K562 (cell line): ENCODE measurements at regions not wholly inside any gene's neighbourhood (a gene's known extent, or its start where the extent isn't known, plus 50 kb on each side); places are given as distances from the start of the nearest gene placed in this dataset.

ENCODE experiments used
- ATAC-seq: fragments of 200-7000 bp; cut with Tn5 transposase; 3 replicates; pipeline ENCODE4 v1.9.1; 2020; ENCODE audit warnings: moderate library complexity
- BruUV-seq: library from RNA; stranded (reverse); fragments of 400-500 nt; replicated peaks from 2 replicates; lab custom pipeline; 2021; lab: Mats Ljungman, UMichigan
- CTCF ChIA-PET: fragments of 300-600 bp; formaldehyde crosslinking; extraction: SDS; loops from one replicate; lab custom pipeline; 2021; ENCODE audit warnings: low intra/inter-chr PET ratio; lab: Yijun Ruan, JAX
- POLR2A ChIA-PET: fragments of 300-600, 350-650 bp; sonication (Branson Sonifier 250); formaldehyde crosslinking; extraction: SDS; loops from one replicate; lab custom pipeline; 2021; ENCODE audit warnings: antibody characterized with exemption, inconsistent platforms; lab: Yijun Ruan, JAX
- DNase-seq, 4 experiments: peaks; one replicate each; pipeline versions ENCODE4 v3.0.0 to v3.0.0-alpha.2; 2011 to 2018; ENCODE audit warnings: low spot score in 3 of 4, mixed read lengths in 3 of 4; ENCODE audit errors: extremely low read depth in 1 of 4
- FAIRE-seq: peaks from 2 replicates; lab custom pipeline; 2011; peaks lifted over from hg19 to GRCh38; lab: Jason Lieb, UNC
- H2AFZ ChIP-seq: 2 replicates; pipeline ENCODE4 v1.6.0; 2011; ENCODE audit warnings: low read depth, low read length, control low read depth, inconsistent platforms
- H3K27ac ChIP-seq: fragments of 200-600 bp; 3 replicates; pipeline ENCODE4 v1.8.0; 2011; ENCODE audit warnings: low read depth, mild to moderate bottlenecking, control low read depth, inconsistent platforms, low read length, moderate library complexity, mixed read lengths; ENCODE audit errors: extremely low read depth
- H3K27me3 ChIP-seq, 2 experiments: fragments of 300-600 bp in 1 of 2; 2 replicates in 1 of 2; 3 replicates in 1 of 2; pipeline versions ENCODE4 v1.6.0 to v1.8.0; 2011; ENCODE audit warnings: inconsistent platforms in 2 of 2, low read length in 2 of 2, mild to moderate bottlenecking in 1 of 2, mixed read lengths in 1 of 2, moderate library complexity in 1 of 2; ENCODE audit not compliant: control insufficient read depth in 2 of 2, insufficient read depth in 2 of 2
- H3K36me3 ChIP-seq: fragments of 300-600 bp; 3 replicates; pipeline ENCODE4 v1.8.0; 2011; ENCODE audit warnings: mild to moderate bottlenecking, low read length, inconsistent platforms; ENCODE audit not compliant: control insufficient read depth, insufficient read depth
- H3K4me1 ChIP-seq, 2 experiments: fragments of 200-600 bp in 1 of 2; replicated peaks in 1 of 2; 2 replicates in 1 of 2; 3 replicates in 1 of 2; pipeline versions ENCODE4 v1.5.1 to v1.8.0; 2011; ENCODE audit warnings: inconsistent platforms in 2 of 2, low read length in 2 of 2, mild to moderate bottlenecking in 1 of 2, mixed read lengths in 1 of 2, moderate library complexity in 1 of 2; ENCODE audit not compliant: control insufficient read depth in 2 of 2, insufficient read depth in 2 of 2
- H3K4me2 ChIP-seq: 2 replicates; pipeline ENCODE4 v1.6.1; 2011; ENCODE audit warnings: low read length, control low read depth, inconsistent platforms, mixed read lengths; ENCODE audit not compliant: insufficient read depth
- H3K4me3 ChIP-seq: fragments of 200-600 bp; sonication (generic), shearing (Covaris generic); 2 replicates; pipeline ENCODE4 v1.5.1; 2016; ENCODE audit warnings: control low read depth, inconsistent platforms
- H3K79me2 ChIP-seq: fragments of 200-600 bp; 3 replicates; pipeline ENCODE4 v1.8.0; 2011; ENCODE audit warnings: low read length, inconsistent platforms; ENCODE audit not compliant: control insufficient read depth, insufficient read depth
- H3K9ac ChIP-seq, 2 experiments: 2 replicates each; pipeline versions ENCODE4 v1.6.0 to v1.6.1; 2011; ENCODE audit warnings: low read depth in 2 of 2, low read length in 2 of 2, control low read depth in 1 of 2, inconsistent platforms in 1 of 2, mild to moderate bottlenecking in 1 of 2, mixed read lengths in 1 of 2; ENCODE audit not compliant: insufficient read depth in 1 of 2
- H3K9me1 ChIP-seq: one replicate; pipeline ENCODE4 v1.6.0; 2011; ENCODE audit warnings: inconsistent platforms, mild to moderate bottlenecking, low read length, moderate library complexity; ENCODE audit not compliant: control insufficient read depth, insufficient read depth
- H3K9me3 ChIP-seq: replicated peaks from 2 replicates; pipeline ENCODE4 v1.5.1; 2011; ENCODE audit warnings: low read depth, low read length, inconsistent platforms; ENCODE audit not compliant: control insufficient read depth, insufficient read depth
- H4K20me1 ChIP-seq: replicated peaks from 2 replicates; pipeline ENCODE4 v1.6.1; 2011; ENCODE audit warnings: low read length, inconsistent platforms, mixed read lengths; ENCODE audit not compliant: control insufficient read depth, insufficient read depth
- MCM3 ChIP-seq: fragments of 450-650 bp; IDR thresholded peaks from 2 replicates; pipeline ENCODE4 v1.6.1; 2016
- MIER1 ChIP-seq: fragments of 450-650 bp; IDR thresholded peaks from 2 replicates; pipeline ENCODE4 v1.6.1; 2016; ENCODE audit warnings: antibody characterized with exemption, mild to moderate bottlenecking, low read depth
- NCOA4 ChIP-seq: fragments of 450-650 bp; IDR thresholded peaks from 2 replicates; pipeline ENCODE4 v1.6.1; 2018; ENCODE audit warnings: mild to moderate bottlenecking; ENCODE audit not compliant: partially characterized antibody
- NR1H2 ChIP-seq: sonication (generic); formaldehyde crosslinking; IDR thresholded peaks from 2 replicates; pipeline ENCODE4 v1.4.0; 2020; ENCODE audit warnings: mild to moderate bottlenecking, missing genetic modification reagents
- XRCC5 ChIP-seq: fragments of 200-400 bp; formaldehyde crosslinking; IDR thresholded peaks from 2 replicates; pipeline ENCODE4 v1.6.1; 2017; ENCODE audit warnings: low read depth, mild to moderate bottlenecking, low read length
- WGBS: fragments of 100-300 bp; shearing (Covaris generic); methylation state at CpG from one replicate; pipeline ENCODE4 v1.1.6; 2016; ENCODE audit warnings: low coverage, mixed read lengths; ENCODE audit not compliant: insufficient coverage; ENCODE audit errors: missing lambda C conversion rate; 5-methylcytosine and 5-hydroxymethylcytosine counted together
- in situ Hi-C: fragments of 300-500 bp; cut with MboI; formaldehyde crosslinking; loops from 4 replicates; pipeline ENCODE4 v1.15.0; 2018; ENCODE audit warnings: inconsistent platforms, mixed read lengths
- intact Hi-C: fragments of 100-400 bp; cut with micrococcal nuclease; formaldehyde crosslinking; loops from 2 replicates; pipeline ENCODE4 v1.14.2; 2022
- TF ChIP-seq, protein P1 (sequence below): sonication (generic); formaldehyde crosslinking; IDR thresholded peaks from 2 replicates; pipeline ENCODE4 v1.8.0; 2022; ENCODE audit warnings: mild to moderate bottlenecking, missing genetic modification reagents
- TF ChIP-seq, protein P2 (sequence below): fragments of 450-650 bp; formaldehyde crosslinking; IDR thresholded peaks from 2 replicates; pipeline ENCODE4 v1.4.0; 2020; ENCODE audit warnings: mild to moderate bottlenecking

DNA sequence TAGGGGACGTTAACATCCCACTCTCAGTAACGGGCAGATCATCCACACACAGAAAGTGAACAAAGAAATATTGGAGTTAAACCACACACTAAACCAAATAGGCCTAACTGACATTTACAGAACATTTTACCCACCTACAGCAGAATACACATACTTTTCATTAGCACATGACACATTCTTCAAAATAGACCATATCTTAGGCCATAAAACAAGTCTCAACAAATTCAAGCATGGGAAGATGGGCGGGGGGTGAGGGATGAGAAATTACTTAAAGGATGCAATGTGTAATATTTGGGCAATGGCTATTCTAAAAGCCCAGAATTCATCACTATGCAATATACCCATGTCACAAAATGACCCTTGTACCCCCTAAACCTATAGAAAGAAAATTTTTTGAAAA is 226.2 kb downstream of the ATPSCKMT start:
- in situ Hi-C loops (no loop called here), intact Hi-C loops (no loop called here)
- FAIRE-seq (no peak), DNase-seq (no peak), ATAC-seq (no peak)
- no peaks in the 10 kb centered on the region; a peak in 1 of 5 replicates for H3K4me1 ChIP-seq
- no peaks in the 10 kb centered on the region for H4K20me1 ChIP-seq
- H3K4me2 ChIP-seq: no peak overlapping the region
- H3K9me1 ChIP-seq: no peaks in the 10 kb centered on the region
- WGBS: 2% methylated on average over 3 of the region's 3 CpGs
- H3K27ac ChIP-seq: no peak overlapping the region
- ChIA-PET POLR2A (no interaction called here), CTCF (no interaction called here)
- H3K9ac ChIP-seq: no peak overlapping the region
- no peaks in the 10 kb centered on the region for H3K79me2 ChIP-seq
- H3K4me3 ChIP-seq: no peak overlapping the region
- no peaks in the 10 kb centered on the region for H3K9me3 ChIP-seq
- no peaks in the 10 kb centered on the region for H3K27me3 ChIP-seq
- no TSS peak for BruUV-seq
- TF ChIP-seq NR1H2 (CRISPR knock-in tag): no peak
- TF ChIP-seq NCOA4: no peak
- TF ChIP-seq MIER1: no peak
- TF ChIP-seq, protein P1, sequence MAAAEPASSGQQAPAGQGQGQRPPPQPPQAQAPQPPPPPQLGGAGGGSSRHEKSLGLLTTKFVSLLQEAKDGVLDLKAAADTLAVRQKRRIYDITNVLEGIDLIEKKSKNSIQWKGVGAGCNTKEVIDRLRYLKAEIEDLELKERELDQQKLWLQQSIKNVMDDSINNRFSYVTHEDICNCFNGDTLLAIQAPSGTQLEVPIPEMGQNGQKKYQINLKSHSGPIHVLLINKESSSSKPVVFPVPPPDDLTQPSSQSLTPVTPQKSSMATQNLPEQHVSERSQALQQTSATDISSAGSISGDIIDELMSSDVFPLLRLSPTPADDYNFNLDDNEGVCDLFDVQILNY: no peak
- no peaks in the 10 kb centered on the region for H3K36me3 ChIP-seq
- no peak overlapping the region for H2AFZ ChIP-seq

DNA sequence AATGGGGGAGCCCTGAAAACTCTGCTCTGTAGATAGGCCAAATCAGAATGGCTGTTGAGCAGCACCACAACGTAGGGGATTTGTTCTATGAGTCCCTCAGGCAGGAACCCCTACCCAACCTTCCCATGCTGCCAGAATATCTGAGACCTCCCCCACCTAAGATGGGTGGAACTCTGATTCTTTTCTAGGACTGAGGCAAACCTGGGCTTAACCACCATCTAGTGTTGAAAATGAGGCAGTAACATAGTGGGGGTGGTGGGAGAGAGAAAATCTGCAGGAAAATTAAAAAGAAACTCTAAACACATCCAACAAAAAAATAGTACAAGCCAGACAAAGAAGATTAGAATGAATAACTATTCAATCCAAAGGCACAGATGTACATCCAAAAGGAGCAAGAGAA is 228.4 kb downstream of the ATPSCKMT start:
- BruUV-seq: no TSS peak
- CTCF ChIA-PET: no interaction called here
- intact Hi-C loops: no loop called here
- FAIRE-seq (no peak), DNase-seq (no peak), ATAC-seq (no peak)
- TF ChIP-seq XRCC5 (no peak), MCM3 (no peak)
- TF ChIP-seq, protein P2, sequence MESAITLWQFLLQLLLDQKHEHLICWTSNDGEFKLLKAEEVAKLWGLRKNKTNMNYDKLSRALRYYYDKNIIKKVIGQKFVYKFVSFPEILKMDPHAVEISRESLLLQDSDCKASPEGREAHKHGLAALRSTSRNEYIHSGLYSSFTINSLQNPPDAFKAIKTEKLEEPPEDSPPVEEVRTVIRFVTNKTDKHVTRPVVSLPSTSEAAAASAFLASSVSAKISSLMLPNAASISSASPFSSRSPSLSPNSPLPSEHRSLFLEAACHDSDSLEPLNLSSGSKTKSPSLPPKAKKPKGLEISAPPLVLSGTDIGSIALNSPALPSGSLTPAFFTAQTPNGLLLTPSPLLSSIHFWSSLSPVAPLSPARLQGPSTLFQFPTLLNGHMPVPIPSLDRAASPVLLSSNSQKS: no peak
- WGBS: 7% methylated on average over 1 of the region's 1 CpG
- POLR2A ChIA-PET: no interaction called here
- no peaks in the 10 kb centered on the region for H3K9me3 ChIP-seq
- H3K27ac ChIP-seq: no peak overlapping the region
- H3K4me2 ChIP-seq: no peak overlapping the region
- no peaks in the 10 kb centered on the region for H3K36me3 ChIP-seq
- no peaks in the 10 kb centered on the region; a peak in 1 of 5 replicates for H3K4me1 ChIP-seq
- H3K4me3 ChIP-seq: no peak overlapping the region
- H3K9ac ChIP-seq: no peak overlapping the region
- no peaks in the 10 kb centered on the region for H4K20me1 ChIP-seq
- no peaks in the 10 kb centered on the region for H3K79me2 ChIP-seq
- H3K27me3 ChIP-seq: no peaks in the 10 kb centered on the region
- in situ Hi-C loops: no loop called here
- H2AFZ ChIP-seq: no peak overlapping the region
- H3K9me1 ChIP-seq: no peaks in the 10 kb centered on the region
